Psoas muscle (tissue), 7 donors: ENCODE measurements at regions not wholly inside any gene's neighbourhood (a gene's known extent, or its start where the extent isn't known, plus 50 kb on each side); places are given as distances from the start of the nearest gene placed in this dataset.
"Not testable (repeated sequence)": the region's sequence is repeated elsewhere in the genome, so short reads cannot be mapped to it uniquely, and the experiment has no call there.

ENCODE experiments used
- ATAC-seq, 4 donors: fragments of 200-7000 bp; cut with Tn5 transposase; one replicate each; pipeline ENCODE4 v1.9.1; 2020; ENCODE audit warnings: moderate library complexity in 3 of 4, mild to moderate bottlenecking in 2 of 4
- DNase-seq, 2 donors: peaks; one replicate each; pipeline ENCODE4 v3.0.0-alpha.2; 2020
- H3K27ac ChIP-seq: fragments of 200-600 bp; one replicate; pipeline ENCODE4 v1.8.0; 2022
- H3K27me3 ChIP-seq, 3 donors: fragments of 200-600 bp in 1 of 3; one replicate each; pipeline versions ENCODE4 v1.6.1 to v1.8.0; 2013 to 2022; ENCODE audit warnings: low read length in 2 of 3, mild to moderate bottlenecking in 2 of 3, moderate library complexity in 1 of 3; ENCODE audit not compliant: insufficient read depth in 3 of 3
- H3K36me3 ChIP-seq, 2 donors: fragments of 200-600 bp in 1 of 2; one replicate each; pipeline versions ENCODE4 v1.6.1 to v1.8.0; 2013 to 2022; ENCODE audit warnings: low read depth in 1 of 2, mild to moderate bottlenecking in 1 of 2, moderate library complexity in 1 of 2; ENCODE audit not compliant: insufficient read depth in 1 of 2
- H3K4me1 ChIP-seq: fragments of 200-600 bp; one replicate; pipeline ENCODE4 v1.8.0; 2022
- H3K4me3 ChIP-seq: fragments of 200-600 bp; one replicate; pipeline ENCODE4 v1.8.0; 2022; ENCODE audit warnings: mild to moderate bottlenecking
- H3K9me3 ChIP-seq: fragments of 200-600 bp; one replicate; pipeline ENCODE4 v1.8.0; 2022
- CTCF ChIP-seq: fragments of 200-600 bp; IDR thresholded peaks from one replicate; pipeline ENCODE4 v1.8.0; 2022; ENCODE audit warnings: antibody characterized with exemption
- WGBS, 3 donors: extraction: QIAGEN DNeasy Blood & Tissue Kit; methylation state at CpG; one replicate each; pipeline versions ENCODE4 v1.1.6 to v1.1.7; 2013; 5-methylcytosine and 5-hydroxymethylcytosine counted together
- intact Hi-C, 2 donors: fragments of 100-400 bp; cut with DNase I; formaldehyde crosslinking; loops; one replicate each; pipeline versions ENCODE4 v1.11.0 to v1.14.2; 2022
- donor health status: healthy with polysubstance abuse.
- donor health status: DM: no; HTN: no; CAD: no; lungs with moderate emphysema.
- donor health status: Bipolar disorder and iron deficiency.
- donor health status: healthy.
- donor health status: DM: yes; HTN: yes; CAD: no.
- donor health status: DM: no; HTN: no; CAD: no.
- donor health status: DM: yes; HTN: yes; CAD: no.

GRCh38 chrX:111041018-111041462, 55.0 kb upstream of the PAK3 start:
- H3K27ac ChIP-seq = no peak overlapping the region
- H3K4me3 ChIP-seq = no peak overlapping the region
- H3K36me3 ChIP-seq = no peaks in the 10 kb centered on the region
- ATAC-seq (no peak), DNase-seq (no peak)
- TF ChIP-seq CTCF = no peak
- intact Hi-C loops = no loop called here
- WGBS, 3 donors = 64 to 75% (median 66%) methylated on average over 4 of the region's 4 CpGs
- peaks cover 0 to 24% (median 0%) of the 10 kb centered on the region in 3 donors for H3K27me3 ChIP-seq
- H3K4me1 ChIP-seq = no peaks in the 10 kb centered on the region
- no peaks in the 10 kb centered on the region for H3K9me3 ChIP-seq

- intact Hi-C loops = no loop called here
Measured at GRCh38 chrX:111040377-111041017, 55.5 kb upstream of the PAK3 start.

GRCh38 chrX:111039606-111040005, 56.4 kb upstream of the PAK3 start:
- intact Hi-C loops = no loop called here
- H3K4me1 ChIP-seq = no peaks in the 10 kb centered on the region
- H3K27ac ChIP-seq = no peak overlapping the region
- H3K4me3 ChIP-seq = no peak overlapping the region
- no peaks in the 10 kb centered on the region for H3K36me3 ChIP-seq
- peaks cover 0 to 19% (median 0%) of the 10 kb centered on the region in 3 donors for H3K27me3 ChIP-seq
- no peak for TF ChIP-seq CTCF
- ATAC-seq = no peak
- H3K9me3 ChIP-seq = no peaks in the 10 kb centered on the region
- WGBS, 3 donors = 20 to 54% (median 44%) methylated on average over 2 of the region's 2 CpGs
- no peak for DNase-seq

More at GRCh38 chrX:111040377-111041017, 55.5 kb upstream of the PAK3 start:
- H3K4me1 ChIP-seq = no peaks in the 10 kb centered on the region
- no peak for ATAC-seq
- no peaks in the 10 kb centered on the region for H3K36me3 ChIP-seq
- no peak overlapping the region for H3K27ac ChIP-seq
- H3K9me3 ChIP-seq = no peaks in the 10 kb centered on the region
- DNase-seq = no peak
- H3K4me3 ChIP-seq = no peak overlapping the region
- TF ChIP-seq CTCF = no peak
- WGBS, 3 donors = 48 to 80% (median 69%) methylated on average over 3 of the region's 3 CpGs
- peaks cover 0 to 23% (median 0%) of the 10 kb centered on the region in 3 donors for H3K27me3 ChIP-seq

DNA sequence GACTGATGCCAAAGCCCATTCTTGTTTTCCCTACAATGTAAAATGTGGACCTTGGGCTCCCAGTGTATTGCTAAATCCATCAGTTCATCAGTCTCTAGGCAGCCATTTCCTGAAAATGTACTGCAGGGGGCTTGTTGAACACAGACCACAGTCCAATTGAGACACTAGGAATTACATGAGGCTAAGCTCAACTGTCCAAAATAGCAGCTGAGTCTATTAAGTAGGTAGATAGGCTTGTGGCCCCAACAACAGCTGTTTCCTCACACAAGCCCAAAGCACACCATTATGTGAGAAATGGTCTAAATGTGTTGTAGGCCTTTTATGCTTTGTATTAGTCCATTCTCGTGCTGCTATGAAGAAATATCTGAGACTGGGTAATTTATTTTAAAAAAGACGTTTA, 60.0 kb upstream of the PAK3 start:
- intact Hi-C loops = no loop called here
- Histone ChIP-seq H3K4me3 (no peak overlapping the region), H3K9me3 (no peaks in the 10 kb centered on the region), H3K4me1 (no peaks in the 10 kb centered on the region), H3K27ac (no peak overlapping the region), H3K36me3 (no peaks in the 10 kb centered on the region), H3K27me3 (peaks cover 0 to 34% (median 0%) of the 10 kb centered on the region in 3 donors)
- ATAC-seq = no peak
- no peak for TF ChIP-seq CTCF
- no peak for DNase-seq
- WGBS, 3 donors = 30 to 52% (median 35%) methylated on average over 2 of the region's 2 CpGs

DNA sequence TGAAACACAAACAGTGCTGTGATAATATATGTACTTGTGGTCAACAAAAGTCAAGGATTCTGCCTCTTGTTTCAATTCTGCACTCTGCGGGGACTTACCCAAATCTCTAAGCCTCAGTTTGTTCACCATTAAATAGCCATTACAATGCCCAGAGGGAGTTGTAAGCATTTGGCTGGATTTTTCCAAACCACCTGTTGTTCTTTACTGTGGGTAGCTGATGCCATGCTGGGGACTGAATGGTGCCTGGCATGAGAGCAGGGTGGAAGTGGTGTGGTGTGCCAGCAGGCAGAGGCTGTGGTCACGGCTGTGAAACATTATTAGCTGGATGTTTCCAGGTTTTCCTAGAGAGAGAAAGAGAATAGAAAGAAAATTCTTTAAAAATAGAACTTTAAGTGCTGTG, 60.7 kb upstream of the PAK3 start:
- no peaks in the 10 kb centered on the region for H3K36me3 ChIP-seq
- no peak overlapping the region for H3K4me3 ChIP-seq
- no peaks in the 10 kb centered on the region for H3K9me3 ChIP-seq
- DNase-seq (no peak), ATAC-seq (no peak)
- intact Hi-C loops = no loop called here
- no peaks in the 10 kb centered on the region for H3K4me1 ChIP-seq
- TF ChIP-seq CTCF = no peak
- 23 to 33% (median 27%) methylated on average over 2 of the region's 2 CpGs for WGBS, 3 donors
- no peak overlapping the region for H3K27ac ChIP-seq
- H3K27me3 ChIP-seq = peaks cover 0 to 33% (median 0%) of the 10 kb centered on the region in 3 donors

- DNase-seq, H3K36me3 ChIP-seq, H3K9me3 ChIP-seq, H3K27ac ChIP-seq, H3K4me3 ChIP-seq, intact Hi-C loops, H3K27me3 ChIP-seq, ATAC-seq, H3K4me1 ChIP-seq: not testable (repeated sequence)
- WGBS, 3 donors = 69 to 82% (median 76%) methylated on average over 1 of the region's 1 CpG
Measured at GRCh38 chrX:111022998-111023397, 73.0 kb upstream of the PAK3 start.
